ENCODE measurements at regions not wholly inside any gene's neighbourhood (a gene's known extent, or its start where the extent isn't known, plus 50 kb on each side); places are given as distances from the start of the nearest gene placed in this dataset.
"Not testable (repeated sequence)": the region's sequence is repeated elsewhere in the genome, so short reads cannot be mapped to it uniquely, and the experiment has no call there.

DNA sequence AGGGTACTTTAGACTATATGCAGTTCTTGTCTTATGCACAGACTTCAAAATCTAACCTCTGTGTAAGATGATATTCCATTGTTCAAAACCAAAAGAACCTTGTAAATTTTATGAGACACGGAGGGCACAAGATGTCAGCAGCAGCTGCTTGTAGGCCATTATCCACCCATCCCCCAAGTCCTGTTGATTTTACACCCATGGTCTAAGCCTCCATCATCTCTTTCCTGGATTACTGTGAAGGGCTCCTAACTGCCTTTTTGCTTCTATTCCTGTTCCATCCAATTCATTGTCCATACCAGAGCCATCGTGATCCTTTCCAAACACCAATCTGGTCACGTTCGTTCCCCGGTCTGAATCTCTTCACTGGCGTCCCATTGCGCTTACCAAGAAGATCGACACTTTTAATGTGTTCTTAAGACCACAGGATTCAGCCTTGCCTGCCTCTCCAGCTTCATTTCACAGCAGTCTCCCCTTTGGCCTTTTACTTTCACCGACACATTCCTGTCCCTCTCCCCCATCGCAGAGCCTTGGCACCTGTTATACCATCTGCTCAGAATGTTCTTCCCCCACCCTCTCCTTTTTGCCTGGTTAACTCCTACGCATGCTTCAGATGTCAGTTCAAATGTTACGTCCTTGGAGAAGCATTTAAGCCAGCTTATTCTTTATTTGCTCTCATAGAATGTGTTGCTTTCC, 107.3 kb upstream of the POU3F1 start:
- no peak for DNase-seq

DNA sequence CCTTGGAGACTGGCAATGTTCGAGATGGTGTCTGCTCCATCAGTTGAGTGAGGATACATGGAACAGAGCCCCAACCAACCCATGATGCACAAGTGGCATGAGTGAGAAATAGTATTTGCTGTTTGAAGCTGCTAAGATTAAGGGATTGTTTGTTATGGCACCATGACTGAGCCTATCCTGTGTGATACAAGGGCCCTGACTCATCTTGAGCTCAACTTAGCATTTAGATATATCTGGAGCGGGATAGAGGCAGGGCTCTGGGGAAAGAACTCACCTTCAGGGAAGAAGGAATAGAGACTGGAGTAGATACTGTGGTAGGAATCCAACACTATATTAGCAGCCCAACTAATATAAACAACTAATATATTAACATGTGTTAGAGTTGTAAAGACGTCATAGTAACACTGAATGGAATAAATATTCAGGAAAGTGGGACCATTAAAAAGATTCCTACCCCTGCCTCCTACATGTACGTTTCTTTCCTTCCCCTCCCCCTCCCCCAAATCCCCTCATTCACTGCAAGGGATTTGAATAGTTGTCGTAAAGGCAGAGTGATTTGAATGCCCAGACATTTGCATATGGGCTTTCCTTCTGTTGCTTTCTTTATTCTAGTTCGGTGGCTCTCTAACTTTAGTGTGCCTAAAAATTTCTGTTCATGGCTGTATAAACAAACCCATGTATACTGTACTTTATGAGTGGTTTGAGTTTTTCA, 106.6 kb upstream of the POU3F1 start:
- DNase-seq: no peak

DNA sequence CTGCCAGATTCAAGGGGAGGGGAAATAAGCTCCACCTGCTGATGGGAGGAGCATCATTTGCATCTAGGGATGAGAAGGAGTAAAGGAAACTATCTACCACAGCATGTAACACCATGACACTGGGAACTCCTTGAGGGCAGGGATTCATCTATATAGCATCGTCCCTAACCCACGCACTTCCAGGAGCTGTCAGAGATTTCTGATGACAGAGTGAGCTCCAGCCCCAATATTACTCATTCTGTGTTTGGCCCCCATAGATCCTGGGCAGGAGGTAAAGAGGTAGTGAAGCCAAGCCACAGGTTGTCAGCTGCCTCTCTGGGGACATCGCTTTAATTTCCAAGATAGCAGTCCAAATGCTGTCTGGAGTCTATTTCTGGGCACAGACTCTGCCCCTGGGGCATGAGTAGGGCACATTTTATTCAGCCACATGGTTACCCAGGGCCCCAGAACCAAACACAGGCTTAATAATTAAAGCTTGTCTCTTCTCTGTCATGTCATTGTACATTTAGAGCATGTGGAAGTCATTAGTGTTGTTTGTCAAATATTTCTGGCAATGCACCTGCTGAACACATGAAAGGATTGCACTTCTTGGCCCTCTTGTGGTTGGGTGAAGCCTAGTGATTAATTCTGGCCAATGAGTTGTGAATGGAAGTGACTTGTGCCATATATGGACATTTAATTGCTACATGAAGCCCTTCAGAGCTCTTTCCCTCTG, 105.9 kb upstream of the POU3F1 start:
- no peak for DNase-seq

DNA sequence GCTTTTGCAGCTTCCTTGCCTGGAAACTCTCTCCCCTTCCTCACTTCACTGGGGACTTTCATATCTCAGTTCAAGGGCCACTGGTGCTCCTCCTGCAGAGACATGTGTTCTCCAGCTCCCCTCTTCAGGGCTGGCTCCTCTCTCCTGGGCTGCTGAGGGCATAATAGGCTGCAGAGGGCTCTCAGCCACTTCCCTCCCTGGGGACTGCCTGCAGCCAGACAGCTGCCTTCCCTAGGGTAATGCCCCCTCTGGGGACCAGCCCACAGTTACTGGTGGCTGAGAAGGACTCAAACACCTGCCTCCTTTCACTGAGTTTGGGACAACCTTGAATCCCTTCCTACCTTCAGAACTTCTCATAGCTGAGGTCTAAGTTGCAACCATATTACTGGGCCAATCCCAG, 104.8 kb upstream of the POU3F1 start:
- DNase-seq: no peak

DNA sequence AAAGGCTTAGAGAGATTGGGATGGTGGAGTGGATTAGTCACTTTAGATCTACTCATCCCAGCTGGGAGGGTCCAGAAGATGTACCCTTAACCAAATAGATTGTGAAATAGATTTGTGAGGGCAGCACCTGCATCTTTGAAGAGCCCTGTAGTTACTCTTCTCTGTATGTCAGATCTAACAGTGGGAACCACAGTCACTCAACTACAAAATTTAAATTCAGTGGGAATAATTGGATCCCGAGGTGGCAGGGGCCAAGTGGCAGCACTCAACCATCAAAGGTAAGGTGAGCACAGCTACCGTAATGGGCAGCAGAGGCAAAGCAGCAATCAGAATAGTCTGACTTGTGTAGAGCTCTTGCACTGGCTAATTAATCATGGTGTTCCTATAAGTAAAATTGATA, 99.5 kb upstream of the POU3F1 start:
- DNase-seq: not testable (repeated sequence)

DNA sequence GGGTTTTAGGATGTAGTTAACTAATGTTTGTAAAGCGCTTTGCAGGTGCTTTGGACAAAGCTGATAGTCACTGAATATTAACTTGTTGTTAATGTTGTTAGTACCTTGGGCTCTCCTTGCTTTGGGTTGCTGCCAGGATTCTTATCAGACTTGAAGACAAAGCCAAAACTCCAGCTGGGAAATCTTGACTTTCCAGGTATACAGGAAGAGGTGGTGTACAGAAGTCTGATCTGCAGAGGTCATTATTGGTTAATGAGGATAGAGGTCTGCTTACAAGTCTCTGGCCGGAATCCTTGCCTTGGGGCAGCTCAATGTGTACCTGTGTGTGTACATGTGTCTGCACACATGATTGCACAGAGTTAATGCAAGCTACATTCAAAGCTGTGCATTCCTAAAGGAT, 96.0 kb upstream of the POU3F1 start:
- DNase-seq: no peak

DNA sequence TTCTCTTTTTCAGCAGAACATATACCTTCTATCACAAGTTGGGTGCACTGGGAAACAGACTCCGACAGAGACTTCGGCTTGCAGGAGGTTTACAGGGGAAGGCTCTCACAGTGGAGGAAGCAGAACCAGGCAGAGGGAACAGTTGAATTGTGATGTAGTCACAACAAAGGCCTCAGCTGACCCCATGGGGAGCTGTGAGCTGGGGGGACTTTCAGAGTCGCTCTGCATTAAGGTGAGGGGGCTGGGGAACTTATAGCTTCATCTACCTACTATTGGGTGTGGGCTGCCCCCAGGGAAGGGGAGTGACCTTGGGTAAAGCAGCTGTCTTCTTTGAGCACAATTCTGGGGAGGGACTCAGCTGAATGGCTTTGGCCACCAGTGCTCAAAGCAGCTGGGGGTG, 94.9 kb upstream of the POU3F1 start:
- no peak for DNase-seq

DNA sequence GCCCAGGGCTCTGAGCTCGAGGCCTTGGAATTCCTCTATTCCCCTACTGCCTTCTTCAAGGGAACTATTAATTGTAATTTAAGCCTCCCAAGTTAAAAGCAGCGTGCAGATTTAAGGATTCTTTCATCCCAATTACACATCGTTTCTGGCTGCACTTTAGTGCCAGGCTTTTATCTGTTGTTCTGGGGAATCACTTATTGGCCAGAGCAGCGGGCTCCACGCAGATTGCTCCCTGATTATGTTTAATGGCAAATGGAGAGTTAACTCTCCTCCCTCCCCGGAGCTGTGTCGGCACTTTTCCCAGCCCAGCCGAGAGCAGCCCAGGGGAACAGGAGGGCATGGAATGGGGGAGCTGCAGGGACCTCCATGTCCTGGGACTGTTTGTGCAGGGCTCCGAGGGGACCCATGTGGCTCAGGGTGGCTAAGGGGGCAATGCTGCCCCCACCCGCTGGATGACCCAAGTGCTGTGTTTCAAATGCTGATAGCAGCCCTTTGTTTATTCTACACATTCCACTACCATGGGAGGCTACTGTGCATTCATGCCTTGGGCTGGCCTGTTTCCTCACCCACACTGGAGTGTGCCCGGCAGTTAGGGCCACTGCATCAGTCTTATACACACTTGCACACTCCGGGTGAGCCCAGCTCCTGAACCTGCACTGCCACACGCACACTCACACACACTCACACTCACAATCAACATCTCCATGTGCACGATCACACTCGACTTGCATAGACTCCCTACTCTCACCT, 93.3 kb upstream of the POU3F1 start:
- no peak for DNase-seq

DNA sequence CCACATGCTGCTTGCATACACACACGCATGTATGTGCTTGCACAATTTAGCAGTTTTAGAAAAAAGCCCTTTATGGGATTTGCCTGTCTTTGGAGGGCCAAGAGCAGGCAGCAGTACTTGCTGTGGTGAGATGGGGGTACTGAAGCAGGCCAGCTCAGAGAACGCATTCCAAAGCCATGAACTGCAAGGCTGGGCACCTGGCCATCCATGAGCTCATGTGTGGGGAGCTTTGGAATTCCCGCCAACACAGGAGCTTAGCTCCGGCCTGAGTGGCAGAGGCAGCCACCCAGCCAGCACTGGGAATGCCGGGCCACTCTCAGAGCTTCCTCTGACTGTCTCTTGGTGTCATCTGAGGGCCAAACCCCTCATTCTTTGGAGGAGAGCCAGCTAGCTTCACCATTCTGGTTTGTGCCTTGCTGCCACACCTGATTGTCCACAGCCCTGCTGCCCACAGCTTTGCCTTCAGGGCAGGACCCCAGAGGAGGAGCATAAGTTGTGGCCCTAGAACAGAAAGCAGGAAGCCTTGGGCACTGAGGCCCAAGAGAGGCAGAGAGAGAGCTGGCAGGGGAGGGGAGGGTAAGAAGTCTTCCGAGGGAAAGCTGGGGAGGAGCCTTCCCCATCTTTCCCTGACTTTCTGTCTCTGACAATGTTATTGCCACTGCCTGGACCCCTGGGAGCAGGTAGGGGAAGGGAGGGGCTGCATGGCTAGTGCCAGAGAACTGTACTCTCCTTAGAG, 92.1 kb upstream of the POU3F1 start:
- no peak for DNase-seq

DNA sequence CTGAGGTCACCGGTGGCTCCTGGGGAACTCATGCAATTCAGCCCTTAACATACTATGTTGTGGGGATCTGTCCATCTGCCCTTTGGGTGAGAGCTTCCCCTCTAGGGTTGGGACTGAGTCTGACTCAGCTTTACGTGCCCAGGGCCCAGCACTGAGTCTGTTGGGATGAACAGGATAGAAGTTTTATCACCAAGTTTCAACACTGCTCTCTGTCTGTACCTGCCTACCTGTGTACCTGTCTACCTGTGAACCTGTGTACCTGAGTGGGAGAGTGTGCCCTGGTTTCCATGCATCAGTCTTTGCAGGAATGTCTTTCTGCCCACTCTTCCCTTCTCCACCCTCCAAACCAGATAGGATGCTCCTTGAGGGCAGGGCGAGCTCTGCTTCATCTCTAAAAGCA, 90.6 kb upstream of the POU3F1 start:
- no peak for DNase-seq

DNA sequence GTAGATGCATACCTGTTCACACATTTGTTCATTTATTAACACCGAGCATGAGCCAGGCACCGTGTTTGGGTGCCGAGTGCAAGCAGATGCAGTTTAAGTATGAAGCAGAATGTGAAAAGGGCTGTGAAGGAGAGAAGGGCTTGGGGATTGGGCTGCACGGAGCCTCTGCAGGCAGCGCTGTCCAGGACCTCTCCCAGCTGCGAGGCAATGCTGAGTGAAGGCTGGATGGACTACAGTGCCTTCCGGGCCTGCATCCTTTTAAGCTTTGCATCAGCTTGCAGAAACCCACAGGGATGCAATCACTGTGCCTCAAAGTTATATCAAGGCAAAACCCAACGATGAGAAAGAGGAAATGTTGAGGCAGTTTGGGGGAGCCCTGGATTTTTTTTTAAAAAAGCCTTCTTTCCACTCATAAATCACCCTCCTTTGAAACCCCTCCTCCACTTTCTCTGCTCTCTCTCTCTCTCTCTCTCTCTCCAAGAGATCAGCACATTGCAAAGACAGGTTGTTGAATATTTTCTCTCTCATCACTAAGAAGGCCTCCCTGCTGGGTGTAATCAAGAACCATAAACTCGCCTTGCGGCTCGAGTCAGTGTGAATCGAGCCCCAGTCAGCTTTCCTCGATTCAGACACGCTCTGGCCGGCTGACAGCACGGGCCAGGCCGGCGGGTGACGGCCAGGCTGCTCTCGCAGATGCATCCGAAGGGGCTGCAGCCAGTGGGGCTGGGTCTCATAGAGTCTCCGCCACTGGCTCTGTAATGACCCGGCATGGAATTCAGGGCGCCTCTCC, 89.2 kb upstream of the POU3F1 start:
- no peak for DNase-seq

DNA sequence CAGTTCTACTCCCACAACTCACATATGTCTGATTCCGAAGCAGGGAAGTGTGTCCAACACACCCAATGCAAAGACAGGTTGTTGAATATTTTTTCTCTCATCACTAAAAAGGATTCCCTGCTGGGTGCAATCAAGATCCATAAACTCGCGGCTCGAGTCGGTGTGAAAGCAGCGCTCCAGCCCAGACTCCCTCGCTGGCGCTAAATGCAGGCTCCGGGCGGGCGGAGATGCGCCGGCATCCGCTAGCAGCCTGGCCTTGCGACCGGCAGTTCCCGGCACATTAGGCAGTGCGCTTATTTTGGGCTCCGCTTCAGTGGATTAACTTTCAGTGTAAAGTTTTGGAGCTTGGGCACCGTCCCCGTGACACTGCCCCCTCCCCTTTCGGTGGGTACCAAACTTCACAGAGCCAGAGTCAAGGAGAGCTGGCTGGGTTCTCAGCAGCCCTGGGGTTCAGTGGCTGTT, 87.7 kb upstream of the POU3F1 start:
- no peak for DNase-seq

DNA sequence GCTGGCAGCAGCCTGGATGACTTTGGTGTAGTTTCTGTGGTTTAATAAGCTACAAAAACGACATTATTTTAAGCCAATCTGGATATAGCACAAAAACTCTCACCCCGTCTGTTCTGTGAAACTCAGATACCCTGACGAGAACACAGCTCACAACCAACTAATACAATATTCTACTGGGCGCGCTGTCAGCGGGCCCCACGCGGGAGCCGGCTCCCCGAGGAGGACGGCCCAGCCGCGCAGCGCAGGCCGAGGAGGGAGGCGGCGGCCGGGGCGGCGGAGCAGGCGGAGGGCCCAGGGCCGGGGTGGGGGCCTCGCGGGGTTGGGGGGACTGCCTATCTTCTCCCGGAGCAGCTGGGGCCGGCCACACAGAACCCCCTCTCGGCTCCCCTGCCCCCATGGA, 87.2 kb upstream of the POU3F1 start:
- no peak for DNase-seq

DNA sequence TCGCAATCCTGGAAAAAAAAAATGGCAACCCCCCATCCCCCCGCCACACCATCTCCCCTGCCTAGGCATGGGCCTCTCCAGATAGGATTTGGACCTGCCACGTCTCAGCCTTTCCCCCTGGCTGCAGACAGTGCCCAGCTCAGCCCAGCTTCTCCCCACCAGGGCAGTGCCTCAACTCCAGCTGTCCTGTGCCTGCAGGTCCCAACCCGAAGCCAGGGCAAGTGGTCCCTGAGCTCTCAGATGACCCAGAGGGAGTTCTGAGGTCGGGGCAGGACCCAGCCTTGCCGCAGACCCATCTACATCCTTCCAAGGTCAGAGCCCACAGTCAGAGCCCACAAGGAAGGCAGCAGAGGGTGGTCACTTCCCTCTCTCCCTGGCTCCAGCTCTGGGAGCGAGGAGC, 86.7 kb upstream of the POU3F1 start:
- no peak for DNase-seq

DNA sequence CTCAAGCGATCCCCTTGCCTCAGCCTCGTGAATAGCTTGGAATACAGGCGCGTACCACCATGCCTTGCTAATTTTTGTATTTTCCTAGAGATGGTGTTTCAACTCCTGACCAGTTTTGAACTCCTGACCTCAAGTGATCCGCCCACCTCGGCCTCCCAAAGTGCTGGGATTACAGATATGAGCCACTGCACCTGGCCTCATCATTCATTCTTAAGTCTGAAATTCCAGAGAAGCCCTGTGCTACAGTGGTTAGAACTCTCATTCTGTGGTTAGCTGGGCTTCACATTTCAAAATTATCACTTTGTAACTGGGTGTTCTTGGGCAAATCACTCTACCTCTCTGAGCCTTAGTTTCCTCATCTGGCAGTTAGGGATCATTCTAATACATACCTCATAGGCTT, 86.1 kb upstream of the POU3F1 start:
- no peak for DNase-seq

DNA sequence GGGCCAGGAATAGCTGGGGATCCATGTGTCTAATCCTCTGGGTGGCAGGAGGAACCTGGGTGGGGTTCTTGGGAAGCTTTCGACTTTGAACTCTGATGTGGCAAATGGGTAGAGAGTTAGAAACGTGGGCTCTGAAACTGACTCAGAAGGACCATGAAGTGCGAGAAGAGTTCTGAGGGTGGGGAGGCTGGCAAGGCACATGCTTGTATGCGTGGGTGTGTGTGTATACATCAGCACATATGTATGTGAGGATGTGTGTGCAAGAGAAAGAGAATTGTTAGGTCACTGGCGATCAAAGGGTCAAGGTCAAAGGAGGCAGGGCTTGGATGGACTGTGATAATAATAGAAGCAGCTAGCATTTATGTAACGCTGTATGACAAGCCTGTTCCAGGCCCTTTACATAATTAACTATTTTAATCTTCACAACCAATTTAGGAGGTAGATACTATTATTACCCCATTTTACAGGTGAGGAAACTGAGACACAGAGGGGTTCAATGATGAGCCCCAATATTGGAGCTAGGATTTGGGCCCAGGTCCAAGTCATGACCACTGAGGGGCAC, 84.5 kb upstream of the POU3F1 start:
- DNase-seq: no peak

DNA sequence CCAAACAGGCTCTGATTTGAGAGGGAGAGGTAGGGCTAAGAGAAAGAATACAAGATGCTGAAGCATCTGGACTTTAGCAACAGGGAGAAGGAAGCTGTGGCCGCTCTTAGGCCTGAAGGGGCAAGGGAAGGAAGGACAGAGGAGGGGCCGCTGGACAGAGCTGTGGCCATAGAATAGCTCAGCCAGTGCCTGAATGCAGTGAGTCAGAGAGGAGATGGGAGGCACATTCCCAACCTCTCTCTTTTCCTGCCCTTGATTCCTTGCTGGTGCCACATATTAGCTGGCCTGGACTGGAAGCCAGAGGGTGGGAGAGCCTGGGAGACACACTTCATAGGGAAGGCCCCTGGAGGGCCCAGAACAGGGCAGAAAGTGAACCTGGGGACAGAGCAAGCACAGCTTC, 83.4 kb upstream of the POU3F1 start:
- DNase-seq: no peak

DNA sequence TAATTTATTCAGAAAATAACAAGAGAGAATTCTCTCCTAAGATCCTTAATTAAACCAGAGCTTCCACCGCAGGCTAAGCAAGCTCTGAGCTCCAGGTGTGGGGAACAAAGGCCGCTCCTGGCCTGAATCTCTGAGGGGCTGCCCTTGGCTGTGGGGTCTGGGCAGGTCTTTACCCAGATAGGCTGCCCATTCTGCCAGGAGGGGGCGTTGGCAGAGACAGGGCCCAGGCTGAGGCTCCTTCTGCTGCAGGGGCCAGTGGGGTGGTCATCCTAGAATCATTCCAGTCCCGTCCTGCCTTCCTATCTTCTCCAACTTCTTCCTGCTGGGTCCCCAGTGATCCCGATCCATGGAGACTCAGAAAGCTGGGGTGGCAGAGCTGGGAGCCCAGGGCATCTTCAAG, 82.9 kb upstream of the POU3F1 start:
- no peak for DNase-seq

DNA sequence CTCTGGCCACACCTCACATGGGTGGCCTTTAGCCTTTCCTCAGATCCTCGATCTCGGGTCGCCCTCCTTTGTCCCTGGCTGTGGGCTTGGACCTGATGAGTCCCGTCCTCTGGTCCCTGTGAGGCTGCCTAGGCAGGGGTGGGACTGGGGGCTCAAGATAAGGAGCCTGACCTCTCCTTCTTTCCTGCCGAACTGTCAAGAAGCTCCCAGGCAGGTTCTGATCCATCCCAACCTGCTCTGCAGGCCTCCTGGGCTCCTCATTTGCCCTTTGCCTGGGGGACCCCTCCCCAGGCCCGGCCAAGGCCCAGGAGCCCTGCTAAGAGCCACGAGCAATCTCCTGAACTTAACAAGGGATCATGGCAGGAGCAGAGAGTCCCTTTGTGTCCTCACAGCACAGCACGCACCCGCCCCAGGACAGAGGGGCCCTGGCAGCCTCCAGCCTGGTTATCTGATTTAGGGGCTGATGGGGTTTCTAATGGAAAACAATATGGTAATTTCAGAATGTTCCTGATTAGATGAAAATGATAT, 82.4 kb upstream of the POU3F1 start:
- DNase-seq: no peak

DNA sequence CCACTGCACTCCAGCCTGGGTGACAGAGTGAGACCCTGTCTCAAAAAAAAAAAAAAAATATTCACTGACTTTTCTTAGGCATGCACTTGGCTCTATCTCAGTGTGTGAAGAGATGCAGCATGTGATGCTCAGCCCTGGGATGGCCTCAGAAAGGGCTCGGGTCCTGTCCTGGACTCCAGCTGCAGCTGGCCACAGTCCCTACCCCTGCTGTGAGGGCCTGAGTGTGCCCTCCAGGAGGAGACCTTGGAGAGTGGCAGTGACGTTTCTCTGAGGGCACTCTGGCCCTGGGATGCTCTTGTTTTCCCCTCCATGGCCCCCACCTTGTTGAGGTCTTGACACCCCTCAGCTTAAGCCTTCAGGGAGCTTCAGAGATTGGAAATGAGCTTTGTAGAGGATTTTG, 81.9 kb upstream of the POU3F1 start:
- DNase-seq: no peak

DNA sequence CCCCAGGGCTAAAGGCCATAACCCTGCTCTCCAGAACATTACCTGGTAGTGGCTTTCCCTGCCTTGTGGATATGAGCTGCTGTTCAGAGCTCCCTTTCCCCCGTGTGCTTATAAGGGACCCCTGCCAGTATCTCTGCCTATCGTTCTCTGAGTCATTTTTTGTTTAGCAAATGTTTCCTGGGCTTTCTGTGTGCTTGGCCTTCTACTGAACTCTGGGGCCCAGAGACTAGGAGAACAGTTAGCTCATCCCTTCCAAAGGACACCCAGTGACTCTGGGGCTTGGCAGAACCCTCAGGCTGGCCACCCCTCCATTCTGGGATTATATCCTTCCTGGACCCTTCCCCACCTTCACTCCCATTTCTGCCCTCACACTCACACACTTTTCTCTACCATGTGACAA, 80.8 kb upstream of the POU3F1 start:
- no peak for DNase-seq

Data from suppressor macrophage treated with lipopolysaccharide for 1 hour (primary cell).